ENCODE measurements at regions not wholly inside any gene's neighbourhood (a gene's known extent, or its start where the extent isn't known, plus 50 kb on each side); places are given as distances from the start of the nearest gene placed in this dataset.

GRCh38 chr2:21253311-21254027, 129.7 kb downstream of the TDRD15 start:
- no peak for DNase-seq (ENCODE audit: low read depth, low spot score)

- DNase-seq (ENCODE audit: low read depth, low spot score): no peak
These were observed 130.6 kb downstream of the TDRD15 start for GRCh38 chr2:21254170-21254965.

- DNase-seq (ENCODE audit: low read depth, low spot score): no peak
These were observed 132.2 kb downstream of the TDRD15 start for GRCh38 chr2:21256006-21256405.

- DNase-seq (ENCODE audit: low read depth, low spot score): no peak
These were observed 133.9 kb downstream of the TDRD15 start for GRCh38 chr2:21257621-21258020.

GRCh38 chr2:21258082-21258481, 134.3 kb downstream of the TDRD15 start:
- DNase-seq (ENCODE audit: low read depth, low spot score): peak; percentile 13

GRCh38 chr2:21260311-21260710, 136.5 kb downstream of the TDRD15 start:
- DNase-seq (ENCODE audit: low read depth, low spot score): no peak

GRCh38 chr2:21261591-21261990, 137.8 kb downstream of the TDRD15 start:
- no peak for DNase-seq (ENCODE audit: low read depth, low spot score)

- no peak for DNase-seq (ENCODE audit: low read depth, low spot score)
These were observed 138.7 kb downstream of the TDRD15 start for GRCh38 chr2:21262426-21262940.

- no peak for DNase-seq (ENCODE audit: low read depth, low spot score)
These were observed 139.9 kb downstream of the TDRD15 start for GRCh38 chr2:21263622-21264021.

- DNase-seq (ENCODE audit: low read depth, low spot score): no peak
These were observed 142.0 kb downstream of the TDRD15 start for GRCh38 chr2:21265752-21266151.

- DNase-seq (ENCODE audit: low read depth, low spot score): no peak
These were observed 143.6 kb downstream of the TDRD15 start for GRCh38 chr2:21267232-21267835.

GRCh38 chr2:21268197-21268877, 144.6 kb downstream of the TDRD15 start:
- no peak for DNase-seq (ENCODE audit: low read depth, low spot score)

GRCh38 chr2:21268878-21269224, 145.1 kb downstream of the TDRD15 start:
- no peak for DNase-seq (ENCODE audit: low read depth, low spot score)

- DNase-seq (ENCODE audit: low read depth, low spot score): no peak
These were observed 145.6 kb downstream of the TDRD15 start for GRCh38 chr2:21269382-21269781.

GRCh38 chr2:21270083-21270491, 146.3 kb downstream of the TDRD15 start:
- DNase-seq (ENCODE audit: low read depth, low spot score): no peak

GRCh38 chr2:21270708-21271122, 146.9 kb downstream of the TDRD15 start:
- DNase-seq (ENCODE audit: low read depth, low spot score): no peak

- DNase-seq (ENCODE audit: low read depth, low spot score): no peak
These were observed 152.4 kb downstream of the TDRD15 start for GRCh38 chr2:21276163-21276562.

- DNase-seq (ENCODE audit: low read depth, low spot score): no peak
These were observed 153.6 kb downstream of the TDRD15 start for GRCh38 chr2:21277068-21278056.

GRCh38 chr2:21279525-21279924, 155.8 kb downstream of the TDRD15 start:
- no peak for DNase-seq (ENCODE audit: low read depth, low spot score)

- DNase-seq (ENCODE audit: low read depth, low spot score): no peak
These were observed 157.0 kb downstream of the TDRD15 start for GRCh38 chr2:21280793-21281192.

- DNase-seq (ENCODE audit: low read depth, low spot score): no peak
These were observed 157.6 kb downstream of the TDRD15 start for GRCh38 chr2:21281384-21281783.

Measured in ELF-1 (cell line).